ENCODE measurements at regions not wholly inside any gene's neighbourhood (a gene's known extent, or its start where the extent isn't known, plus 50 kb on each side); places are given as distances from the start of the nearest gene placed in this dataset.
"Not testable (repeated sequence)": the region's sequence is repeated elsewhere in the genome, so short reads cannot be mapped to it uniquely, and the experiment has no call there.

DNA sequence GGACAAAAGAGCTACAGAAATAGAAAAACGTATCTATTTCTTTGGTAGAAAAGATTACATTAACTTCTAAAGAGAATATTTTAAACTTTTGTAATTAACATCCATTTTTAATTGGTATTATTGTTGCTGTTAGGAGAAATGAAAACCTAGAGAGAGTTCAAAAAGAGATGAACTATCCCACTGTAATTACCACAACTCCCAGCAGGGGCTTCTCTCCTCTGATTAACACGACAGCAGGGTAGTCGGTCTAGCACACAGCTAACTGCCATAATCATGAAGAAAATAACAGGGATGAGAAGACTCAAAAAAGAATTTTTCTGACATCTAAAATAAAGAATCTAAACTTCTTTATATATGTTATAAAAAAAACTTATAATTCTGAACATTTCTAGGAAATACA lies 86.2 kb upstream of the CDH9 start:
- TF ChIP-seq, protein P1, sequence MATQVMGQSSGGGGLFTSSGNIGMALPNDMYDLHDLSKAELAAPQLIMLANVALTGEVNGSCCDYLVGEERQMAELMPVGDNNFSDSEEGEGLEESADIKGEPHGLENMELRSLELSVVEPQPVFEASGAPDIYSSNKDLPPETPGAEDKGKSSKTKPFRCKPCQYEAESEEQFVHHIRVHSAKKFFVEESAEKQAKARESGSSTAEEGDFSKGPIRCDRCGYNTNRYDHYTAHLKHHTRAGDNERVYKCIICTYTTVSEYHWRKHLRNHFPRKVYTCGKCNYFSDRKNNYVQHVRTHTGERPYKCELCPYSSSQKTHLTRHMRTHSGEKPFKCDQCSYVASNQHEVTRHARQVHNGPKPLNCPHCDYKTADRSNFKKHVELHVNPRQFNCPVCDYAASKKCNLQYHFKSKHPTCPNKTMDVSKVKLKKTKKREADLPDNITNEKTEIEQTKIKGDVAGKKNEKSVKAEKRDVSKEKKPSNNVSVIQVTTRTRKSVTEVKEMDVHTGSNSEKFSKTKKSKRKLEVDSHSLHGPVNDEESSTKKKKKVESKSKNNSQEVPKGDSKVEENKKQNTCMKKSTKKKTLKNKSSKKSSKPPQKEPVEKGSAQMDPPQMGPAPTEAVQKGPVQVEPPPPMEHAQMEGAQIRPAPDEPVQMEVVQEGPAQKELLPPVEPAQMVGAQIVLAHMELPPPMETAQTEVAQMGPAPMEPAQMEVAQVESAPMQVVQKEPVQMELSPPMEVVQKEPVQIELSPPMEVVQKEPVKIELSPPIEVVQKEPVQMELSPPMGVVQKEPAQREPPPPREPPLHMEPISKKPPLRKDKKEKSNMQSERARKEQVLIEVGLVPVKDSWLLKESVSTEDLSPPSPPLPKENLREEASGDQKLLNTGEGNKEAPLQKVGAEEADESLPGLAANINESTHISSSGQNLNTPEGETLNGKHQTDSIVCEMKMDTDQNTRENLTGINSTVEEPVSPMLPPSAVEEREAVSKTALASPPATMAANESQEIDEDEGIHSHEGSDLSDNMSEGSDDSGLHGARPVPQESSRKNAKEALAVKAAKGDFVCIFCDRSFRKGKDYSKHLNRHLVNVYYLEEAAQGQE (IDR thresholded peaks at IDR 0.05; ENCODE audit: insufficient replicate concordance, low read depth): no peak
- TF ChIP-seq POLR2AphosphoS5 (IDR thresholded peaks at IDR 0.05; ENCODE audit: low read depth): no peak

DNA sequence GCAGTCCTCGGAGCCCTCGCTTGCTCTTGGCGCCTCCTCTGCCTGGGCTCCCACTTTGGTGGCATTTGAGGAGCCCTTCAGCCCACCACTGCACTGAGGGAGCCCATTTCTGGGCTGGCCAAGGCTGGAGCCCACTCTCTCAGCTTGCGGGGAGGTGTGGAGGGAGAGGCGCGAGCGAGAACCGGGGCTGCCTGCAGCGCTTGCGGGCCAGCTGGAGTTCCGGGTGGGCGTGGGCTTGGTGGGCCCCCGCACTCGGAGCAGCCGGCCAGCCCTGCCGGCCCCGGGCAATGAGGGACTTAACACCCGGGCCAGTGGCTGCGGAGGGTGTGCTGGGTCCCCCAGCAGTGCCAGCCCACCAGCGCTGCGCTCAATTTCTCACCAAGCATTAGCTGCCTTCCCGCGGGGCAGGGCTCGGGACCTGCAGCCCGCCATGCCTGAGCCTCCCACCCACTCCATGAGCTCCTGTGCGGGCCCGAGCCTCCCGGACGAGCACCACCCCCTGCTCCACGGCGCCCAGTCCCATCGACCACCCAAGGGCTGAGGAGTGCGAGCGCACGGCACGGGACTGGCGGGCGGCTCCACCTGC lies 81.4 kb upstream of the CDH9 start:
- not testable (repeated sequence) for H3K27me3 ChIP-seq (ENCODE audit: insufficient read depth, poor library complexity, severe bottlenecking); H3K4me3 ChIP-seq (replicated peaks; ENCODE audit: insufficient read depth, low read length); H3K27ac ChIP-seq (replicated peaks); DNase-seq (ENCODE audit: low read depth in 1 of 2, low spot score in 1 of 2)

More for the DNA sequence above, 86.2 kb upstream of the CDH9 start:
- Histone ChIP-seq H3K4me3 (replicated peaks; ENCODE audit: insufficient read depth, low read length) (no peak overlapping the region), H3K27ac (replicated peaks) (no peak overlapping the region), H3K27me3 (ENCODE audit: insufficient read depth, poor library complexity, severe bottlenecking) (no peaks in the 10 kb centered on the region)
- no peak for DNase-seq (ENCODE audit: low read depth in 1 of 2, low spot score in 1 of 2)

DNA sequence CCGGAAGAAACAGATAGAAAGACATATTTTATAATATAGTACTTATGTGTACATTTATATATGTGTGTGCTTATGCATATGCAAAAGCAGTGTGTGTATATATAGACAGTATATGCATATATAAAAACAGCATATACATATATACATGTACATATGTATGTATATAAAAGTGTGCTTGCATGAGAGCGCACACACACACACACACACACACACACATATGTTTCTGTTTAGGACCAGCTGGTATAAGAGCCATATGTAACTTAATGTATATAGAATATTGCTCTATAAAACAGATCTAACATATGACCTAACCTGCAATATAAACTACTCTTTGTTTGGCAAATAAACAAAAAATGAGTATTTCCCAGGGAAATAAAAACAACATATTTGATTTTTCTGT lies 65.1 kb upstream of the CDH9 start:
- Histone ChIP-seq H3K27me3 (ENCODE audit: insufficient read depth, poor library complexity, severe bottlenecking) (no peaks in the 10 kb centered on the region), H3K4me3 (replicated peaks; ENCODE audit: insufficient read depth, low read length) (no peak overlapping the region), H3K27ac (replicated peaks) (no peak overlapping the region)
- TF ChIP-seq POLR2AphosphoS5 (IDR thresholded peaks at IDR 0.05; ENCODE audit: low read depth): no peak
- no peak for TF ChIP-seq GABPA (IDR thresholded peaks at IDR 0.05; ENCODE audit: low read depth)
- TF ChIP-seq, protein P1 (IDR thresholded peaks at IDR 0.05; ENCODE audit: insufficient replicate concordance, low read depth): no peak
- TF ChIP-seq SPI1 (IDR thresholded peaks at IDR 0.05; ENCODE audit: borderline replicate concordance, low read depth): no peak
- TF ChIP-seq, protein P2, sequence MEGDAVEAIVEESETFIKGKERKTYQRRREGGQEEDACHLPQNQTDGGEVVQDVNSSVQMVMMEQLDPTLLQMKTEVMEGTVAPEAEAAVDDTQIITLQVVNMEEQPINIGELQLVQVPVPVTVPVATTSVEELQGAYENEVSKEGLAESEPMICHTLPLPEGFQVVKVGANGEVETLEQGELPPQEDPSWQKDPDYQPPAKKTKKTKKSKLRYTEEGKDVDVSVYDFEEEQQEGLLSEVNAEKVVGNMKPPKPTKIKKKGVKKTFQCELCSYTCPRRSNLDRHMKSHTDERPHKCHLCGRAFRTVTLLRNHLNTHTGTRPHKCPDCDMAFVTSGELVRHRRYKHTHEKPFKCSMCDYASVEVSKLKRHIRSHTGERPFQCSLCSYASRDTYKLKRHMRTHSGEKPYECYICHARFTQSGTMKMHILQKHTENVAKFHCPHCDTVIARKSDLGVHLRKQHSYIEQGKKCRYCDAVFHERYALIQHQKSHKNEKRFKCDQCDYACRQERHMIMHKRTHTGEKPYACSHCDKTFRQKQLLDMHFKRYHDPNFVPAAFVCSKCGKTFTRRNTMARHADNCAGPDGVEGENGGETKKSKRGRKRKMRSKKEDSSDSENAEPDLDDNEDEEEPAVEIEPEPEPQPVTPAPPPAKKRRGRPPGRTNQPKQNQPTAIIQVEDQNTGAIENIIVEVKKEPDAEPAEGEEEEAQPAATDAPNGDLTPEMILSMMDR (IDR thresholded peaks at IDR 0.05; ENCODE audit: insufficient read depth, low read length): no peak
- DNase-seq (ENCODE audit: low read depth in 1 of 2, low spot score in 1 of 2): no peak

DNA sequence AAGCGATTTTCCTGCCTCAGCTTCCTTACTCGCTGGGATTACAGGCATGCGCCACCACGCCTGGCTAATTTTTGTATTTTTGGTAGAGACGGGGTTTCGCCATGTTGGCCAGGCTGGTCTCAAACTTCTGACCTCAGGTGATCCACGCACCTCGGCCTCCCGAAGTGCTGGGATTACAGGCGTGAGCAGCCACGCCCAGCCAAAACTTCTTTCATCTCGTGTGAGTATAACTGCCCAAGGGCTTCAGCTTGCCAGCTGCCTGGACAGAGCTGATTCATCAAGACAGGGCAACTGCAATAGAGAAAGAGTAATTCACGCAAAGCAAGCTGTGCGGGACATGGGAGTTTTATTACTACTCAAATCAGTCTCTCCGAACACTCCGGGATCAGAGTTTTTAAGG lies 57.4 kb upstream of the CDH9 start:
- H3K27ac ChIP-seq (replicated peaks); DNase-seq (ENCODE audit: low read depth in 1 of 2, low spot score in 1 of 2); H3K27me3 ChIP-seq (ENCODE audit: insufficient read depth, poor library complexity, severe bottlenecking); H3K4me3 ChIP-seq (replicated peaks; ENCODE audit: insufficient read depth, low read length): not testable (repeated sequence)

DNA sequence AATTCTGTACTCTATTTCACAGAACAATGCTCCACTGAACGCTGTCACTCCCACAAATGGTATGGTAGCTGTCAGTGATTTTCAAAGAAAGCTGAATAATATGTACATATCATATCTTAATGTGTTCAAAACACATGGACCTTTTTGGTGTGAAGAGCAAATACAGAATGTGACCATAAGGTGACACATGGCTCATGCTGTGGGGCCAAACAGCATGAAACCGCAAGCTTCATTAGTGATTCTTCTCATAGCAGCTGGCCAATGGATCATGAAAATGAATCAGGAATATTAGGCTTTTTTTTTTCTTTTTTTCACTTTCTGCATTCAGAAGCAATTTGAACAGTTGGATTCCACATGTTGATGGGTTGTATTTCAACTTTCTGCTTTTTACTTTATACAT lies 54.9 kb upstream of the CDH9 start:
- Histone ChIP-seq H3K27ac (replicated peaks) (no peak overlapping the region), H3K4me3 (replicated peaks; ENCODE audit: insufficient read depth, low read length) (no peak overlapping the region), H3K27me3 (ENCODE audit: insufficient read depth, poor library complexity, severe bottlenecking) (no peaks in the 10 kb centered on the region)
- no peak for TF ChIP-seq SPI1 (IDR thresholded peaks at IDR 0.05; ENCODE audit: borderline replicate concordance, low read depth)
- TF ChIP-seq, protein P2 (IDR thresholded peaks at IDR 0.05; ENCODE audit: insufficient read depth, low read length): no peak
- TF ChIP-seq POLR2AphosphoS5 (IDR thresholded peaks at IDR 0.05; ENCODE audit: low read depth): no peak
- no peak for TF ChIP-seq GABPA (IDR thresholded peaks at IDR 0.05; ENCODE audit: low read depth)
- TF ChIP-seq, protein P1 (IDR thresholded peaks at IDR 0.05; ENCODE audit: insufficient replicate concordance, low read depth): no peak
- no peak for DNase-seq (ENCODE audit: low read depth in 1 of 2, low spot score in 1 of 2)

Data from HL-60 (cell line).